ENCODE measurements at regions not wholly inside any gene's neighbourhood (a gene's known extent, or its start where the extent isn't known, plus 50 kb on each side); places are given as distances from the start of the nearest gene placed in this dataset.

- Mint-ChIP-seq H3K27ac (no peak overlapping the region), H3K9me3 (ENCODE audit: insufficient read depth) (peaks cover 7% of the 10 kb centered on the region), H3K27me3 (no peaks in the 10 kb centered on the region), H3K4me3 (no peak overlapping the region), H3K4me1 (no peaks in the 10 kb centered on the region)
- H3K4me1 ChIP-seq (ENCODE audit: control insufficient read depth in 2 of 2, insufficient read depth in 2 of 2, low read length in 2 of 2) = no peaks in the 10 kb centered on the region
- no peak overlapping the region for H3K4me3 ChIP-seq (ENCODE audit: control extremely low read depth in 1 of 5, extremely low read depth in 1 of 5, insufficient read depth in 1 of 5, low read depth in 2 of 5, low read length in 4 of 5)
- H3K9ac ChIP-seq (ENCODE audit: low read length) = no peak overlapping the region
- ChIA-PET POLR2A (no interaction called here), CTCF (interaction anchor here (0.6 to 1.0 kb wide), 2 partner anchors 11 to 1712 kb away, joined by 3 read pairs; no protein-coding TSS in a partner anchor)
- H3K36me3 ChIP-seq (replicated peaks in 1 of 2; ENCODE audit: control extremely low read depth in 1 of 2, control insufficient read depth in 1 of 2, extremely low read depth in 1 of 2, insufficient read depth in 2 of 2, low read length in 1 of 2) = no peaks in the 10 kb centered on the region
- WGBS (ENCODE audit: insufficient coverage) = 77% methylated on average over 3 of the region's 5 CpGs
- DNase-seq (no peak), ATAC-seq (ENCODE audit: low read depth) (no peak)
- no peak overlapping the region for H2AFZ ChIP-seq (ENCODE audit: insufficient read depth, low read depth, low read length, poor library complexity, severe bottlenecking)
- H3K4me2 ChIP-seq (replicated peaks; ENCODE audit: low read depth, low read length, poor library complexity, severe bottlenecking) = no peak overlapping the region
- H3K27ac ChIP-seq (ENCODE audit: low read length in 2 of 2) = no peak overlapping the region
- no peak for TF ChIP-seq EZH2 (IDR thresholded peaks at IDR 0.05; ENCODE audit: borderline replicate concordance, insufficient read depth, low read depth, low read length, poor library complexity, severe bottlenecking)
- TF ChIP-seq CTCF (IDR thresholded peaks at IDR 0.05) = no peak
- no peaks in the 10 kb centered on the region for H3K9me3 ChIP-seq (ENCODE audit: control extremely low read depth in 1 of 3, control insufficient read depth in 2 of 3, insufficient read depth in 1 of 3, low read length in 2 of 3)
- H3K27me3 ChIP-seq (replicated peaks in 1 of 4; ENCODE audit: control extremely low read depth in 1 of 4, control insufficient read depth in 3 of 4, insufficient read depth in 4 of 4, low read length in 3 of 4) = no peaks in the 10 kb centered on the region
- H3K79me2 ChIP-seq (ENCODE audit: control insufficient read depth, insufficient read depth, low read length) = no peaks in the 10 kb centered on the region
- intact Hi-C loops (cut with micrococcal nuclease) = no loop called here
- no peaks in the 10 kb centered on the region for H4K20me1 ChIP-seq (ENCODE audit: control insufficient read depth, insufficient read depth, low read length, poor library complexity, severe bottlenecking)
These were observed 1040.3 kb downstream of the TSN start for GRCh38 chr2:122795763-122796162.

- Histone ChIP-seq H3K27ac (ENCODE audit: low read length in 2 of 2) (no peak overlapping the region), H4K20me1 (ENCODE audit: control insufficient read depth, insufficient read depth, low read length, poor library complexity, severe bottlenecking) (no peaks in the 10 kb centered on the region), H3K9me3 (ENCODE audit: control extremely low read depth in 1 of 3, control insufficient read depth in 2 of 3, insufficient read depth in 1 of 3, low read length in 2 of 3) (no peaks in the 10 kb centered on the region), H3K9ac (ENCODE audit: low read length) (no peak overlapping the region), H3K27me3 (replicated peaks in 1 of 4; ENCODE audit: control extremely low read depth in 1 of 4, control insufficient read depth in 3 of 4, insufficient read depth in 4 of 4, low read length in 3 of 4) (no peaks in the 10 kb centered on the region), H2AFZ (ENCODE audit: insufficient read depth, low read depth, low read length, poor library complexity, severe bottlenecking) (no peak overlapping the region), H3K4me3 (ENCODE audit: control extremely low read depth in 1 of 5, extremely low read depth in 1 of 5, insufficient read depth in 1 of 5, low read depth in 2 of 5, low read length in 4 of 5) (no peak overlapping the region), H3K36me3 (replicated peaks in 1 of 2; ENCODE audit: control extremely low read depth in 1 of 2, control insufficient read depth in 1 of 2, extremely low read depth in 1 of 2, insufficient read depth in 2 of 2, low read length in 1 of 2) (no peaks in the 10 kb centered on the region), H3K4me2 (replicated peaks; ENCODE audit: low read depth, low read length, poor library complexity, severe bottlenecking) (no peak overlapping the region), H3K79me2 (ENCODE audit: control insufficient read depth, insufficient read depth, low read length) (no peaks in the 10 kb centered on the region), H3K4me1 (ENCODE audit: control insufficient read depth in 2 of 2, insufficient read depth in 2 of 2, low read length in 2 of 2) (no peaks in the 10 kb centered on the region)
- Mint-ChIP-seq H3K27ac (no peak overlapping the region), H3K4me1 (no peaks in the 10 kb centered on the region), H3K4me3 (no peak overlapping the region), H3K27me3 (no peaks in the 10 kb centered on the region), H3K9me3 (ENCODE audit: insufficient read depth) (peaks cover 7% of the 10 kb centered on the region)
- ChIA-PET CTCF (no interaction called here), POLR2A (no interaction called here)
- no peak for TF ChIP-seq EZH2 (IDR thresholded peaks at IDR 0.05; ENCODE audit: borderline replicate concordance, insufficient read depth, low read depth, low read length, poor library complexity, severe bottlenecking)
- no peak for TF ChIP-seq CTCF (IDR thresholded peaks at IDR 0.05)
- no peak for DNase-seq
- intact Hi-C loops (cut with micrococcal nuclease) = no loop called here
- ATAC-seq (ENCODE audit: low read depth) = no peak
These were observed 1043.9 kb downstream of the TSN start for GRCh38 chr2:122799391-122799790.
